Ascending aorta (tissue), 2 donors: ENCODE measurements at regions not wholly inside any gene's neighbourhood (a gene's known extent, or its start where the extent isn't known, plus 50 kb on each side); places are given as distances from the start of the nearest gene placed in this dataset.

ENCODE experiments used
- DNase-seq, 2 donors: peaks; one replicate each; pipeline ENCODE4 v3.0.0-alpha.2; 2019; ENCODE audit warnings: low spot score in 2 of 2
- H3K27ac ChIP-seq, 2 donors: fragments of 200-600 bp; sonication (generic); one replicate each; pipeline ENCODE4 v1.5.1; 2016 to 2017; ENCODE audit warnings: mild to moderate bottlenecking in 1 of 2
- H3K27me3 ChIP-seq: fragments of 200-600 bp; sonication (generic); one replicate; pipeline ENCODE4 v1.5.1; 2017
- H3K36me3 ChIP-seq, 2 donors: fragments of 200-600 bp; sonication (generic); one replicate each; pipeline ENCODE4 v1.5.1; 2016
- H3K4me1 ChIP-seq, 2 donors: fragments of 200-600 bp; sonication (generic); one replicate each; pipeline ENCODE4 v1.5.1; 2016 to 2017; ENCODE audit warnings: mild to moderate bottlenecking in 1 of 2
- H3K4me3 ChIP-seq, 2 donors: fragments of 200-600 bp; sonication (generic); one replicate each; pipeline ENCODE4 v1.5.1; 2016 to 2017; ENCODE audit warnings: mild to moderate bottlenecking in 1 of 2
- H3K9me3 ChIP-seq, 2 donors: fragments of 200-600 bp; sonication (generic); one replicate each; pipeline ENCODE4 v1.5.1; 2016
- intact Hi-C: fragments of 100-400 bp; cut with DNase I; formaldehyde crosslinking; loops from one replicate; pipeline ENCODE4 v1.15.1; 2023
- TF ChIP-seq, protein P1 (sequence below), 3 experiments: fragments of 200-600 bp in 2 of 3; fragments of 450-650 bp in 1 of 3; sonication (generic) in 2 of 3; IDR thresholded peaks; one replicate each; pipeline ENCODE4 v1.5.1; 2016 to 2019; ENCODE audit warnings: antibody characterized with exemption in 3 of 3, mild to moderate bottlenecking in 1 of 3, moderate library complexity in 1 of 3

- Histone ChIP-seq H3K4me1 (no peaks in the 10 kb centered on the region), H3K27ac (no peak overlapping the region), H3K9me3 (no peaks in the 10 kb centered on the region), H3K27me3 (no peaks in the 10 kb centered on the region), H3K4me3 (no peak overlapping the region), H3K36me3 (no peaks in the 10 kb centered on the region)
- DNase-seq = no peak
- TF ChIP-seq, protein P1, sequence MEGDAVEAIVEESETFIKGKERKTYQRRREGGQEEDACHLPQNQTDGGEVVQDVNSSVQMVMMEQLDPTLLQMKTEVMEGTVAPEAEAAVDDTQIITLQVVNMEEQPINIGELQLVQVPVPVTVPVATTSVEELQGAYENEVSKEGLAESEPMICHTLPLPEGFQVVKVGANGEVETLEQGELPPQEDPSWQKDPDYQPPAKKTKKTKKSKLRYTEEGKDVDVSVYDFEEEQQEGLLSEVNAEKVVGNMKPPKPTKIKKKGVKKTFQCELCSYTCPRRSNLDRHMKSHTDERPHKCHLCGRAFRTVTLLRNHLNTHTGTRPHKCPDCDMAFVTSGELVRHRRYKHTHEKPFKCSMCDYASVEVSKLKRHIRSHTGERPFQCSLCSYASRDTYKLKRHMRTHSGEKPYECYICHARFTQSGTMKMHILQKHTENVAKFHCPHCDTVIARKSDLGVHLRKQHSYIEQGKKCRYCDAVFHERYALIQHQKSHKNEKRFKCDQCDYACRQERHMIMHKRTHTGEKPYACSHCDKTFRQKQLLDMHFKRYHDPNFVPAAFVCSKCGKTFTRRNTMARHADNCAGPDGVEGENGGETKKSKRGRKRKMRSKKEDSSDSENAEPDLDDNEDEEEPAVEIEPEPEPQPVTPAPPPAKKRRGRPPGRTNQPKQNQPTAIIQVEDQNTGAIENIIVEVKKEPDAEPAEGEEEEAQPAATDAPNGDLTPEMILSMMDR (IDR thresholded peaks at IDR 0.05) = no peak
- intact Hi-C loops = no loop called here
Observed at GRCh38 chrX:63959975-63960374, 175.0 kb upstream of the ARHGEF9 start.

DNA sequence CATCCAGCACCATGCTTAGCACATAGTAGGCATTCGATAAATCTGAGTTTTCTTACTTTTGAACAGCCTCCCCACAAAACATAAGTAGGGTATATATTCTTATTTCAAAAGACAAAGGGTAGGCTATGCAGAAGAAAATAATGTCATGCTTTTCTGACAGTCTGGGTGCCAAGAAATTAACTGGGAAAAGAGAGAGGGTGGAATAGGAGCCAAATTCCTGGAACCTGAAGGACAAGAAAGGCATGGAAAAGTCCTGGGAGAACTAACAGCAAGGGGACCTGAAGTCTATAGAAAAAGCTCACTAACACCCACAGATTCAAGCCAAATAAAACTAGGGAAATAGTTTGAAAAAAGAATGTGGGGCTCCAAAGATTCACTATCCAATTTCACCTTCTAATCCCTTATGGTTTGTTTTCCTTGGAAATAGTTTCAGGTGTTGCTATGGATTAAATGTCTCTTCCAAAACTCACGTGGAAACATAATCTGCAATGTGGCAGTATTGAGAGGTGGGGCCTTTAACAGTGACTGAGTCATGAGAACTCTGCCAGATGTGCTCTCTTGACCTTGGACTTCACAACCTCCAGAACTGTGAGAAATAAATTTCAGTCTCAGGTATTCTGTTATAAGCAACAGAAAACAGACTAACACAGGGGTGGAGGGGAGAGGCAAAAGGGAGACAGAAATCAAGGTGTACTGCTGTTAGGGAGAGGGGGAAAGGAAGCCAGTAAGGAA lies 173.3 kb upstream of the ARHGEF9 start:
- no peaks in the 10 kb centered on the region for H3K9me3 ChIP-seq
- TF ChIP-seq, protein P1 (IDR thresholded peaks at IDR 0.05) = no peak
- H3K27ac ChIP-seq = no peak overlapping the region
- H3K36me3 ChIP-seq = no peaks in the 10 kb centered on the region
- intact Hi-C loops = no loop called here
- no peak for DNase-seq
- no peaks in the 10 kb centered on the region for H3K4me1 ChIP-seq
- no peaks in the 10 kb centered on the region for H3K27me3 ChIP-seq
- H3K4me3 ChIP-seq = no peak overlapping the region

DNA sequence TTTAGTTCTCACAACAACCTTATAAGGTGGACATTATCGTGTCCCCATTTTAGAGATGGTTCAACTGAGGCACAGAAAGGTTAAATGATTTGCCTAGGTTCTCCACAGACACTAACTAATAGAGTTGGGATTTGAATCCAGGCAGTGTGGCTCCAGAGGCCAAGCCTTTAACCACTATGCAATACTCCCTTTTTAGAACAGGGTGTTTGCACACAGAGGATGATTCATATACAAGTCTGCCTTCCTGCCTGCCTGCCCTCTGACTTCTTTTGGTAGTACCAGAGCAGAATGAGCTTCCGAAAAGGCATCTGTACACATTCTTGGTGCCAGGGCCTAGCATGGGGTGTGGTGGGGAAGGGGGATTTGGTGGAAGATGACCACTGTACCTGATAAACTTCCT lies 150.8 kb upstream of the ARHGEF9 start:
- peaks cover 0 to 3% of the 10 kb centered on the region in 2 donors for H3K9me3 ChIP-seq
- no peaks in the 10 kb centered on the region for H3K36me3 ChIP-seq
- peak overlapping the region in 1 of 2 donors; percentile 4 for H3K27ac ChIP-seq
- no peaks in the 10 kb centered on the region for H3K27me3 ChIP-seq
- peaks cover 0 to 6% of the 10 kb centered on the region in 2 donors for H3K4me1 ChIP-seq
- H3K4me3 ChIP-seq = no peak overlapping the region
- TF ChIP-seq, protein P1 (IDR thresholded peaks at IDR 0.05) = no peak
- intact Hi-C loops = no loop called here
- DNase-seq = no peak

GRCh38 chrX:63934791-63935190 lies 149.8 kb upstream of the ARHGEF9 start:
- Histone ChIP-seq H3K9me3 (peaks cover 0 to 2% of the 10 kb centered on the region in 2 donors), H3K4me3 (no peak overlapping the region), H3K36me3 (no peaks in the 10 kb centered on the region), H3K4me1 (peaks cover 0 to 6% of the 10 kb centered on the region in 2 donors), H3K27me3 (no peaks in the 10 kb centered on the region), H3K27ac (no peak overlapping the region)
- DNase-seq = no peak
- intact Hi-C loops = no loop called here
- TF ChIP-seq, protein P1 (IDR thresholded peaks at IDR 0.05) = no peak

- no peak for DNase-seq
- Histone ChIP-seq H3K9me3 (no peaks in the 10 kb centered on the region), H3K27ac (no peak overlapping the region), H3K4me1 (peaks cover 0 to 6% of the 10 kb centered on the region in 2 donors), H3K36me3 (no peaks in the 10 kb centered on the region), H3K27me3 (no peaks in the 10 kb centered on the region), H3K4me3 (no peak overlapping the region)
- intact Hi-C loops = no loop called here
- TF ChIP-seq, protein P1 (IDR thresholded peaks at IDR 0.05) = no peak
Observed at GRCh38 chrX:63934160-63934559, 149.1 kb upstream of the ARHGEF9 start.
